Endothelial cell (in vitro differentiated cells): ENCODE measurements at regions not wholly inside any gene's neighbourhood (a gene's known extent, or its start where the extent isn't known, plus 50 kb on each side); places are given as distances from the start of the nearest gene placed in this dataset.

Source experiments
- DNase-seq: peaks from one replicate; pipeline ENCODE4 v3.0.0; 2021; ENCODE audit warnings: low spot score
- H3K27ac Mint-ChIP-seq: one replicate; pipeline ENCODE4 v1.8.0; 2021; ENCODE audit warnings: mixed read lengths, inconsistent platforms; ENCODE audit not compliant: unreplicated experiment
- H3K27me3 Mint-ChIP-seq: one replicate; pipeline ENCODE4 v1.8.0; 2021; ENCODE audit warnings: mild to moderate bottlenecking, moderate library complexity, mixed read lengths, inconsistent platforms; ENCODE audit not compliant: unreplicated experiment
- H3K36me3 Mint-ChIP-seq: one replicate; pipeline ENCODE4 v1.8.0; 2021; ENCODE audit warnings: mild to moderate bottlenecking, low read depth, mixed read lengths, inconsistent platforms; ENCODE audit not compliant: unreplicated experiment
- H3K4me1 Mint-ChIP-seq: one replicate; pipeline ENCODE4 v1.8.0; 2021; ENCODE audit warnings: mild to moderate bottlenecking, mixed read lengths, inconsistent platforms; ENCODE audit not compliant: unreplicated experiment
- H3K4me3 Mint-ChIP-seq: one replicate; pipeline ENCODE4 v1.8.0; 2021; ENCODE audit warnings: mild to moderate bottlenecking, mixed read lengths, inconsistent platforms; ENCODE audit not compliant: unreplicated experiment
- H3K9me3 Mint-ChIP-seq: one replicate; pipeline ENCODE4 v1.8.0; 2021; ENCODE audit warnings: mixed read lengths, inconsistent platforms; ENCODE audit not compliant: unreplicated experiment
- TF ChIP-seq, protein P1 (sequence below): fragments of 200-600 bp; sonication (generic); IDR thresholded peaks from one replicate; pipeline ENCODE4 v1.5.0; 2021; ENCODE audit warnings: antibody characterized with exemption; ENCODE audit not compliant: unreplicated experiment

- no peak overlapping the region for H3K27ac Mint-ChIP-seq
- no peaks in the 10 kb centered on the region for H3K27me3 Mint-ChIP-seq
- H3K4me1 Mint-ChIP-seq = no peaks in the 10 kb centered on the region
- H3K9me3 Mint-ChIP-seq = no peaks in the 10 kb centered on the region
- TF ChIP-seq, protein P1, sequence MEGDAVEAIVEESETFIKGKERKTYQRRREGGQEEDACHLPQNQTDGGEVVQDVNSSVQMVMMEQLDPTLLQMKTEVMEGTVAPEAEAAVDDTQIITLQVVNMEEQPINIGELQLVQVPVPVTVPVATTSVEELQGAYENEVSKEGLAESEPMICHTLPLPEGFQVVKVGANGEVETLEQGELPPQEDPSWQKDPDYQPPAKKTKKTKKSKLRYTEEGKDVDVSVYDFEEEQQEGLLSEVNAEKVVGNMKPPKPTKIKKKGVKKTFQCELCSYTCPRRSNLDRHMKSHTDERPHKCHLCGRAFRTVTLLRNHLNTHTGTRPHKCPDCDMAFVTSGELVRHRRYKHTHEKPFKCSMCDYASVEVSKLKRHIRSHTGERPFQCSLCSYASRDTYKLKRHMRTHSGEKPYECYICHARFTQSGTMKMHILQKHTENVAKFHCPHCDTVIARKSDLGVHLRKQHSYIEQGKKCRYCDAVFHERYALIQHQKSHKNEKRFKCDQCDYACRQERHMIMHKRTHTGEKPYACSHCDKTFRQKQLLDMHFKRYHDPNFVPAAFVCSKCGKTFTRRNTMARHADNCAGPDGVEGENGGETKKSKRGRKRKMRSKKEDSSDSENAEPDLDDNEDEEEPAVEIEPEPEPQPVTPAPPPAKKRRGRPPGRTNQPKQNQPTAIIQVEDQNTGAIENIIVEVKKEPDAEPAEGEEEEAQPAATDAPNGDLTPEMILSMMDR = no peak
- DNase-seq = no peak
- no peak overlapping the region for H3K4me3 Mint-ChIP-seq
- no peaks in the 10 kb centered on the region for H3K36me3 Mint-ChIP-seq
Measured at GRCh38 chr10:106446920-106447319, 717.6 kb downstream of the SORCS1 start.

GRCh38 chr10:106442223-106442622, 722.3 kb downstream of the SORCS1 start:
- Mint-ChIP-seq H3K4me3 (no peak overlapping the region), H3K4me1 (peaks cover 8% of the 10 kb centered on the region), H3K36me3 (no peaks in the 10 kb centered on the region), H3K9me3 (no peaks in the 10 kb centered on the region), H3K27me3 (no peaks in the 10 kb centered on the region), H3K27ac (no peak overlapping the region)
- no peak for DNase-seq
- TF ChIP-seq, protein P1 = no peak

DNA sequence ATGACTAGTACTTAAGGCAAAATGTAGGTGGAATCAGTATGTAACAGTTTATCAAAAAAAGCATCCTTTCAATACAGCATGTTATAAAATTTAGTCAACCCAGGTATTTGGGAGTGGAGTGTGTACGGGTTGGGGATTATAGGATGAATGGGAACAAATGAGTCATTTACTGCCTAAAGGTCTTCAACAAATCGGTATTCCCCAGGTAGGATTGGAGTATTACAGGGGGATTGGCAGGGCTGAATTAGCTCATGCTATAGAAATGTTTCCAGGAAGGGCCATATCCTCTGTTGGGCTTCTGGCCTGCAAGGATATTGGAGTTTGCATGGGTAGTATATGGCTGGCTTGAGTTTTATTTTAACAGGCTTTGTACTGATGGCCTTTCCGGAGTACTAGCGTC, 723.7 kb downstream of the SORCS1 start:
- TF ChIP-seq, protein P1 = no peak

GRCh38 chr10:106440355-106440754, 724.2 kb downstream of the SORCS1 start:
- no peak overlapping the region for H3K27ac Mint-ChIP-seq
- no peaks in the 10 kb centered on the region for H3K9me3 Mint-ChIP-seq
- H3K4me1 Mint-ChIP-seq = peaks cover 8% of the 10 kb centered on the region
- no peaks in the 10 kb centered on the region for H3K36me3 Mint-ChIP-seq
- H3K27me3 Mint-ChIP-seq = no peaks in the 10 kb centered on the region
- TF ChIP-seq, protein P1 = no peak
- H3K4me3 Mint-ChIP-seq = no peak overlapping the region
- DNase-seq = no peak

More for the DNA sequence above, 723.7 kb downstream of the SORCS1 start:
- no peak for DNase-seq
- Mint-ChIP-seq H3K27ac (no peak overlapping the region), H3K36me3 (no peaks in the 10 kb centered on the region), H3K9me3 (no peaks in the 10 kb centered on the region), H3K27me3 (no peaks in the 10 kb centered on the region), H3K4me1 (peaks cover 8% of the 10 kb centered on the region), H3K4me3 (no peak overlapping the region)

DNA sequence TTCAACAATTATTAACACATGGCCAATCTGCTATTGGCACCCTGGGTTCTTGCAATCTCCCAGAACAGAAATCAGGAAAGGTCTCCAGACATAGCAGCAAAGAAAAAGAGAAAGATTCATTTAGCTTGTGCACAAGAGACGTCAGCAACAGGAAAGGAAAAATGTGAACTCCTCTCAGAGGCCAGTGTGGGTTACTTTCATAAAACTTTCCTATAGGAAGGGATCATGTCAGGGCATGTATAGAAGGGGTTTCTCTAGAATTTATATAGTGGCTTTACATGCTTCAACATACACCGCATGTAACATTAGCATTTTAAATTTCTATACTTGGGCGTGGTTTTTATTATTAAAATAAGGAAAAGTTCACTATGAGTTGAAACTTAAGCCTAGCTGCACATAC, 725.1 kb downstream of the SORCS1 start:
- no peak for DNase-seq
- TF ChIP-seq, protein P1 = no peak
- H3K4me3 Mint-ChIP-seq = no peak overlapping the region
- no peaks in the 10 kb centered on the region for H3K36me3 Mint-ChIP-seq
- no peaks in the 10 kb centered on the region for H3K27me3 Mint-ChIP-seq
- H3K9me3 Mint-ChIP-seq = no peaks in the 10 kb centered on the region
- no peak overlapping the region for H3K27ac Mint-ChIP-seq
- peaks cover 8% of the 10 kb centered on the region for H3K4me1 Mint-ChIP-seq
